OCI-LY1 (cell line): ENCODE measurements at regions not wholly inside any gene's neighbourhood (a gene's known extent, or its start where the extent isn't known, plus 50 kb on each side); places are given as distances from the start of the nearest gene placed in this dataset.

Source experiments
- H2AFZ ChIP-seq: fragments of 200-600 bp; sonication (generic), shearing (Covaris generic); 2 replicates; pipeline ENCODE4 v1.6.0; 2014; ENCODE audit warnings: antibody characterized with exemption, mild to moderate bottlenecking, low read length
- H3F3A ChIP-seq: fragments of 200-600 bp; sonication (generic), shearing (Covaris generic); 2 replicates; pipeline ENCODE4 v1.6.0; 2014; ENCODE audit warnings: mild to moderate bottlenecking, antibody characterized with exemption, low read length, moderate library complexity; ENCODE audit not compliant: insufficient read depth
- H3K27ac ChIP-seq: fragments of 200-600 bp; sonication (generic); 2 replicates; pipeline ENCODE4 v1.5.1; 2014; ENCODE audit warnings: low read length, mixed run types, mild to moderate bottlenecking, low read depth; ENCODE audit not compliant: poor library complexity, severe bottlenecking
- H3K27me3 ChIP-seq: fragments of 200-600 bp; sonication (generic); 2 replicates; pipeline ENCODE4 v1.6.0; 2014; ENCODE audit warnings: antibody characterized with exemption, mild to moderate bottlenecking, low read length, moderate library complexity; ENCODE audit not compliant: insufficient read depth
- H3K36me3 ChIP-seq: fragments of 200-600 bp; sonication (generic); 2 replicates; pipeline ENCODE4 v1.6.1; 2014; ENCODE audit warnings: mild to moderate bottlenecking, antibody characterized with exemption, low read length, moderate library complexity, mixed read lengths; ENCODE audit not compliant: insufficient read depth
- H3K4me1 ChIP-seq: fragments of 200-600 bp; sonication (generic); 2 replicates; pipeline ENCODE4 v1.5.1; 2014; ENCODE audit warnings: mild to moderate bottlenecking, low read length, moderate library complexity; ENCODE audit not compliant: insufficient read depth, severe bottlenecking
- H3K4me2 ChIP-seq: fragments of 200-600 bp; sonication (generic), shearing (Covaris generic); 2 replicates; pipeline ENCODE4 v1.6.1; 2014; ENCODE audit warnings: low read length
- H3K4me3 ChIP-seq: fragments of 200-600 bp; sonication (generic); 2 replicates; pipeline ENCODE4 v1.5.1; 2014; ENCODE audit warnings: low read length, low read depth, mild to moderate bottlenecking, mixed read lengths; ENCODE audit not compliant: poor library complexity, severe bottlenecking
- H3K79me2 ChIP-seq: fragments of 200-600 bp; shearing (Covaris generic); 2 replicates; pipeline ENCODE4 v1.6.1; 2016; ENCODE audit warnings: mixed run types, low read length, mixed read lengths; ENCODE audit not compliant: insufficient read depth
- H3K9ac ChIP-seq: fragments of 200-600 bp; sonication (generic), shearing (Covaris generic); 2 replicates; pipeline ENCODE4 v1.6.1; 2014; ENCODE audit warnings: mild to moderate bottlenecking, low read length, mixed read lengths
- H3K9me2 ChIP-seq: fragments of 200-600 bp; sonication (generic), shearing (Covaris generic); 2 replicates; pipeline ENCODE4 v1.6.1; 2014; ENCODE audit warnings: low read depth, mild to moderate bottlenecking, low read length, mixed read lengths
- H3K9me3 ChIP-seq: fragments of 200-600 bp; shearing (Covaris generic); 2 replicates; pipeline ENCODE4 v1.6.1; 2014; ENCODE audit warnings: low read length, mixed read lengths
- H4K20me1 ChIP-seq: fragments of 200-600 bp; sonication (generic), shearing (Covaris generic); 2 replicates; pipeline ENCODE4 v1.6.0; 2016; ENCODE audit warnings: mild to moderate bottlenecking, low read length; ENCODE audit not compliant: insufficient read depth
- EZH2 ChIP-seq: fragments of 200-600 bp; sonication (generic), shearing (Covaris generic); IDR thresholded peaks from 2 replicates; pipeline ENCODE4 v1.8.0; 2017; ENCODE audit warnings: borderline replicate concordance, mixed run types, mild to moderate bottlenecking, antibody characterized with exemption, low read length, moderate library complexity, mixed read lengths
- TF ChIP-seq, protein P1 (sequence below): fragments of 200-600 bp; sonication (generic), shearing (Covaris generic); IDR thresholded peaks from 2 replicates; pipeline ENCODE4 v1.5.1; 2017; ENCODE audit warnings: mild to moderate bottlenecking, antibody characterized with exemption, low read length, moderate library complexity, mixed read lengths

DNA sequence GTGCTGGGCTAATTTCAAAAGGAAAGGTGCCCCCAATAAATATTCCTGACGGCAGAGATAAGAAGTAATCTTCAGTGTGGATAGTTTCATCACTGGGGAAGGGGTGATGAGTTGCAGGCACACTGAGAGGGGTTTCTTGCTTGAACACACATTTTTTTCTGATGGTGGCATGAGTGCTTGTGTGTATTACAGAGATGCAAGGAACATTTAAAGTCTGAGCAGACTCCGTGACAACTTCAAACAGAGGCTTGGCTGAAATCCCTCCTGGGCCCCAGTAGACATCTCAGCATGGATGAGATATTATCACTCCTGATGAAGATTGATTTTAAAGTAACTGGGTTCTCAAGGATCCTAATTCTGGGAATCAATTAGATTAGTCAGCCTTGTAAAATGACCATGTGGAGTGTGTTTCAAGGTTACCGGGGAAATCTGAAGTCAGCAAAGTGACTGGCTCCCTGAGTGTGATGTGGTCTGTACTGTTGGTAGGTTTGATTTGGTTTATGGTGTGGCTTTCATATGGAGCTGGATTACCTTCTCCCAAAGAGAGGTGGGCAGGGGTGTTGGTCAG, 435.8 kb upstream of the EEF2KMT start:
- Histone ChIP-seq H3K4me1 (no peaks in the 10 kb centered on the region), H3K9me3 (no peaks in the 10 kb centered on the region), H3K36me3 (no peaks in the 10 kb centered on the region), H2AFZ (no peak overlapping the region), H3K4me2 (no peak overlapping the region), H3K27ac (no peak overlapping the region), H3F3A (no peaks in the 10 kb centered on the region), H3K4me3 (no peak overlapping the region), H3K9me2 (no peaks in the 10 kb centered on the region), H3K79me2 (no peaks in the 10 kb centered on the region), H3K9ac (no peak overlapping the region), H3K27me3 (no peaks in the 10 kb centered on the region), H4K20me1 (no peaks in the 10 kb centered on the region)
- no peak for TF ChIP-seq EZH2
- TF ChIP-seq, protein P1, sequence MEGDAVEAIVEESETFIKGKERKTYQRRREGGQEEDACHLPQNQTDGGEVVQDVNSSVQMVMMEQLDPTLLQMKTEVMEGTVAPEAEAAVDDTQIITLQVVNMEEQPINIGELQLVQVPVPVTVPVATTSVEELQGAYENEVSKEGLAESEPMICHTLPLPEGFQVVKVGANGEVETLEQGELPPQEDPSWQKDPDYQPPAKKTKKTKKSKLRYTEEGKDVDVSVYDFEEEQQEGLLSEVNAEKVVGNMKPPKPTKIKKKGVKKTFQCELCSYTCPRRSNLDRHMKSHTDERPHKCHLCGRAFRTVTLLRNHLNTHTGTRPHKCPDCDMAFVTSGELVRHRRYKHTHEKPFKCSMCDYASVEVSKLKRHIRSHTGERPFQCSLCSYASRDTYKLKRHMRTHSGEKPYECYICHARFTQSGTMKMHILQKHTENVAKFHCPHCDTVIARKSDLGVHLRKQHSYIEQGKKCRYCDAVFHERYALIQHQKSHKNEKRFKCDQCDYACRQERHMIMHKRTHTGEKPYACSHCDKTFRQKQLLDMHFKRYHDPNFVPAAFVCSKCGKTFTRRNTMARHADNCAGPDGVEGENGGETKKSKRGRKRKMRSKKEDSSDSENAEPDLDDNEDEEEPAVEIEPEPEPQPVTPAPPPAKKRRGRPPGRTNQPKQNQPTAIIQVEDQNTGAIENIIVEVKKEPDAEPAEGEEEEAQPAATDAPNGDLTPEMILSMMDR, result no peak

DNA sequence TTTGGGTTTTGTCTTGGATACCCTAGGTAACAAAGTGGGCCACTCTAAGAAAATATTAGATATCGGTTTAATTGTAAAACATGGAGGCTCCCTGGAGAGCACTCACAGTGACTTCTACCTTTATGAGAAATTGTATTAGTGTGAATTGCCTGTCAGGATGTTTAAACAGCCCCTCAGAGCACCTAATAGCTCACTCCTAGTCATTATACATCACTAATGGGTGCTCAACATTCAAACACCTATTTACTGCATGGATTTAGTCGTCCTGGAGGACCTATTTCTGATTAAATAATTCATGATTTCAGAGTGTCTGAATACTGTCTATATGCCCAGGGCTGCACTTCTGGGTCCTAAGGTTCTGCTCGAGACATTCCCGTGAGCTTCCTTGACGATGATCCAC, 430.2 kb upstream of the EEF2KMT start:
- H3K9ac ChIP-seq, result no peak overlapping the region
- no peaks in the 10 kb centered on the region for H3K27me3 ChIP-seq
- no peak overlapping the region for H3K4me3 ChIP-seq
- no peaks in the 10 kb centered on the region for H3K36me3 ChIP-seq
- H3K4me2 ChIP-seq, result no peak overlapping the region
- H2AFZ ChIP-seq, result no peak overlapping the region
- H3K9me3 ChIP-seq, result no peaks in the 10 kb centered on the region
- H3K4me1 ChIP-seq, result no peaks in the 10 kb centered on the region
- no peaks in the 10 kb centered on the region for H3K79me2 ChIP-seq
- no peak overlapping the region for H3K27ac ChIP-seq
- H3K9me2 ChIP-seq, result no peaks in the 10 kb centered on the region
- no peaks in the 10 kb centered on the region for H4K20me1 ChIP-seq
- no peaks in the 10 kb centered on the region for H3F3A ChIP-seq
- TF ChIP-seq EZH2, result no peak
- TF ChIP-seq, protein P1, result no peak

DNA sequence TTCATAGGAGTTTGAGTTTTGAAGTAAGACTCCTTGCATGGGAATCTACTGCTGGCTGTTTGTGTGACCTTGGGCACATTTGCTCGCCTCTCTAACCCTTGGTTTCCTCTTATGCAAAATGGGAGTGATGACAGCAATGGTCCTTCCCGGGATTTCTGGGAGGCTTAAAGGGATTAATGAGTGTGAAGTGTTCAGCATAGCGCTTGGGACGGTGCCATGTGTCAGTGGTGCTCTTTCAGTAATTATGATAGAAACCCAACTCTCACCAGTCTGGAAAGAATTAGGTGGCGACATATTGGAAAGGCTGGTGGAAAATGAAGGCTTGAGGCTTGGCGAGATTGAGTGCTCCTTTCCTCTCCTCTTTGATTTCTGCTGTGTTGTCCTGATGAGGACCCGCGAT, 429.2 kb upstream of the EEF2KMT start:
- Histone ChIP-seq H3K36me3 (no peaks in the 10 kb centered on the region), H3K4me3 (no peak overlapping the region), H3K9ac (no peak overlapping the region), H3K27ac (no peak overlapping the region), H2AFZ (no peak overlapping the region), H3K27me3 (no peaks in the 10 kb centered on the region), H3K9me3 (no peaks in the 10 kb centered on the region), H3K4me2 (no peak overlapping the region), H4K20me1 (no peaks in the 10 kb centered on the region), H3K9me2 (no peaks in the 10 kb centered on the region), H3K79me2 (no peaks in the 10 kb centered on the region), H3K4me1 (no peaks in the 10 kb centered on the region), H3F3A (no peaks in the 10 kb centered on the region)
- TF ChIP-seq, protein P1, result no peak
- TF ChIP-seq EZH2, result no peak
